Renal pelvis (tissue), 1 donor: ENCODE measurements at regions not wholly inside any gene's neighbourhood (a gene's known extent, or its start where the extent isn't known, plus 50 kb on each side); places are given as distances from the start of the nearest gene placed in this dataset.

Experiments
- DNase-seq: peaks from one replicate; pipeline ENCODE4 v3.0.0-alpha.2; 2013

GRCh38 chrX:5084279-5084678 is 1144.4 kb downstream of the NLGN4X start:
- DNase-seq: no peak

- no peak for DNase-seq
These were observed 1146.0 kb downstream of the NLGN4X start for GRCh38 chrX:5082705-5083104.

GRCh38 chrX:5080791-5081190 is 1147.9 kb downstream of the NLGN4X start:
- DNase-seq: no peak

- DNase-seq: no peak
These were observed 1160.1 kb downstream of the NLGN4X start for GRCh38 chrX:5068550-5068949.

- DNase-seq: no peak
These were observed 1170.9 kb downstream of the NLGN4X start for GRCh38 chrX:5057786-5058185.

GRCh38 chrX:5054852-5055251 is 1173.8 kb downstream of the NLGN4X start:
- no peak for DNase-seq

- DNase-seq: no peak
These were observed 1176.7 kb downstream of the NLGN4X start for GRCh38 chrX:5051831-5052491.

- DNase-seq: no peak
These were observed 1186.1 kb downstream of the NLGN4X start for GRCh38 chrX:5042563-5042962.

- DNase-seq: no peak
These were observed 1196.9 kb downstream of the NLGN4X start for GRCh38 chrX:5031792-5032191.

GRCh38 chrX:5015451-5015850 is 1213.2 kb downstream of the NLGN4X start:
- no peak for DNase-seq

- no peak for DNase-seq
These were observed 1233.8 kb downstream of the NLGN4X start for GRCh38 chrX:4994855-4995254.

GRCh38 chrX:4978613-4979012 is 1250.1 kb downstream of the NLGN4X start:
- DNase-seq: no peak

- no peak for DNase-seq
These were observed 1257.0 kb downstream of the NLGN4X start for GRCh38 chrX:4971646-4972045.

GRCh38 chrX:4964112-4964511 is 1250.7 kb upstream of the PRKX start:
- no peak for DNase-seq

- DNase-seq: no peak
These were observed 1250.0 kb upstream of the PRKX start for GRCh38 chrX:4963432-4963831.

GRCh38 chrX:4944767-4945166 is 1231.3 kb upstream of the PRKX start:
- no peak for DNase-seq

GRCh38 chrX:4936315-4936714 is 1222.9 kb upstream of the PRKX start:
- DNase-seq: no peak

- DNase-seq: no peak
These were observed 1222.4 kb upstream of the PRKX start for GRCh38 chrX:4935846-4936245.

- no peak for DNase-seq
These were observed 1222.0 kb upstream of the PRKX start for GRCh38 chrX:4935401-4935800.

- DNase-seq: no peak
These were observed 1219.3 kb upstream of the PRKX start for GRCh38 chrX:4932790-4933189.

GRCh38 chrX:4930426-4930825 is 1217.0 kb upstream of the PRKX start:
- no peak for DNase-seq

GRCh38 chrX:4925911-4926310 is 1212.5 kb upstream of the PRKX start:
- DNase-seq: no peak

- DNase-seq: no peak
These were observed 1195.9 kb upstream of the PRKX start for GRCh38 chrX:4909348-4909747.

- DNase-seq: no peak
These were observed 1192.1 kb upstream of the PRKX start for GRCh38 chrX:4905576-4905975.

- DNase-seq: no peak
These were observed 1167.8 kb upstream of the PRKX start for GRCh38 chrX:4881277-4881676.
